ENCODE measurements at regions not wholly inside any gene's neighbourhood (a gene's known extent, or its start where the extent isn't known, plus 50 kb on each side); places are given as distances from the start of the nearest gene placed in this dataset.

DNA sequence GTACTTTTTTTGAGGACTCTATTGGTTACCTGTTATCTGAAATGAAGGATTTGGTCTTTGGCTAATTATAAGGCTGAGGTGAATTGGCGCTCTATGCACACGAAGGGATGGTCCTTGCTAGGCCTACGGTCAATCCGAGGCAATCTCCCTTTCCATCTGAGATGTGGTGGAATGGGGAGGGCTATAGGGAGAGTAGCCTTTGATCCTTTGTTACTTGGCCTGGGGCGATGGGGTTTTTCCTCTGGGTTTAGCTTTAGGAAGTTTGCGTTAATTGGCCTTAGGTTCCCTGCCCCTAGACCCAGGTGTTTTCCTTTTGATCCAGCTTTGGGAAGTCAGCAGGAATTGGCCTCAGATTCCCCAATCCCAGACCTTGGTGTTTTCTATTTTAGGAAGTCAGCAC lies 102.1 kb upstream of the C9orf72 start:
- DNase-seq, result no peak

DNA sequence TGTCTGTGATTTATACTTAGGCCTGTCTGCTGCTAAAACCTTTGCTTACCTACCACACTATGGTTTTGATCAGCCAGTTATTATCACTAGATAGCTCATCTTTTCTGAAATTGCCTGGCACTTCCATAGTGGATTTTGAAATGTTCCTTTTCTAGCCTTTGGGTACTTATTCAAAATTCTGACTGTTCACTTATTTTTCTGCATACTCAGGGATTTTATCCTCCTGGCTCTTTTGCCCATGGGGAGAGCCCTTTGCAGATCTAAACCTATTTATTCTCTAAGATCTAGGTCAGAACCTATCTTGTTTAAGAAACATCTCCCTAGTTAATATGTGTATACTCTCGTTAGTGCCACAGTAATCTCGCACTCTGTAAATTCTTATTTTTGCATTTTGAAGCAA lies 103.5 kb upstream of the C9orf72 start:
- DNase-seq, result no peak

DNA sequence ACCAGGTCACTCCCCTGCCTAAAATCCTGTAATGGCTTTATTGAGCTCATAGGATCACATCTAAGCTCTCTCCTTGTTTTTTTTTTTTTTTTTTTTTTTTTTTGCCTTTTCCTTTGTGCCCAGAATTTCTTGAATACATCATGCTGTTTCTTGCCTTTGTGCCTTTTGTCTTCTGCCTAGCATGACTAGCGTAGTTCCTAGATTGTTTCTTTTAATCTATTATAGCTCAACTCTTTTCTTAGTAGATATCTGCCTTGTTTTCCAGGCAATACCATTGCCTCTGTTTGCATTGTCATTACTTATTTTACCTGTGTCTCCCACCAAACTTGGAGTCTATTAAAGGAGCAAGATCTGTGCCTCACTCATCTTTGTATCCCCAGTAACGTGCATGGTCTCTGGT lies 106.1 kb upstream of the C9orf72 start:
- DNase-seq, result no peak

DNA sequence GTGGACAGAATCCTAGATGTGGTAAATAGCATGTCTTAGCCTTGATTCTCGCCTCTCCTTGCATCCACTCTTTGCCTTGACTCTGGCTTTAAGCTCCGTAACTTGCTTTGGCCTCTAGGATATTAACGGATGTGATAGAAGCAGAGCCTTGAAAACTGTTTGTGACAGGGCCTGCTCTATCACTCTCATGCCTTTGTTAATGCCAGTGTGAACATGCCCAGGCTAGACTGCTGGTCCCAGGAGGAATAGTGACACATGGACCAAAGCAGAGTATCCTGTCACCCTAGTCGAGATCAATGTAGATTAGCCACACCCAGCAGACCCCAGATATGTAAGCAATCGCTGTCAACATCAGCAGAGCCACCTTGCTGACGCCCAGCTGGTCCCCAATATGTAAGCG lies 109.9 kb upstream of the C9orf72 start:
- no peak for DNase-seq

DNA sequence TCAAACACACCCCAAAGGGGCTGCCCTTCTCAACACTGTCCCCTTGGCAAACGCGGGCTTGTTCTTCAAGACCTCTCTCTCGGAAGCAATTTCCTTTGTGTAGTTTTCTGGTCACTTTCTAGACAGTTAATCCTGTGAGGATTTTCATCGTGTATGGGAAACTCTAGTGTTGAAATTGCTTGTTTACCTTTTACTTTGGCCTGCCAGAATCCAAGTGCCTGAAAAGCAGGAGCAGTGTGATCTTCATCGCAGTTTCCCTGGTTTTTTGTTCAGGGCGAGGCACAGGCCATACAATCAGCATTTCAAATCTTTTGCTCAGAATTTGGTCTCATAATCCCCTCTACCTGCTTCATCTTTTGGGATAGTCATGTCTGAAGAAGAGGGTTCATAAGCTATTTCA lies 115.7 kb upstream of the C9orf72 start:
- no peak for DNase-seq

DNA sequence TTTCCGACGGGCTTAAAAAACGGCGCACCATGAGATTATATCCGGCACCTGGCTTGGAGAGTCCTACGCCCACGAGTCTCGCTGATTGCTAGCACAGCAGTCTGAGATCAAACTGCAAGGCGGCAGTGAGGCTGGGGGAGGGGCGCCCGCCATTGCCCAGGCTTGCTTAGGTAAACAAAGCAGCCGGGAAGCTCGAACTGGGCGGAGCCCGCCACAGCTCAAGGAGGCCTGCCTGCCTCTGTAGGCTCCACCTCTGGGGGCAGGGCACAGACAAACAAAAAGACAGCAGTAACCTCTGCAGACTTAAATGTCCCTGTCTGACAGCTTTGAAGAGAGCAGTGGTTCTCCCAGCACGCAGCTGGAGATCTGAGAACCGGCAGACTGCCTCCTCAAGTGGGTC lies 117.5 kb upstream of the C9orf72 start:
- DNase-seq, result peak in 1 of 2 experiments; percentile 37

DNA sequence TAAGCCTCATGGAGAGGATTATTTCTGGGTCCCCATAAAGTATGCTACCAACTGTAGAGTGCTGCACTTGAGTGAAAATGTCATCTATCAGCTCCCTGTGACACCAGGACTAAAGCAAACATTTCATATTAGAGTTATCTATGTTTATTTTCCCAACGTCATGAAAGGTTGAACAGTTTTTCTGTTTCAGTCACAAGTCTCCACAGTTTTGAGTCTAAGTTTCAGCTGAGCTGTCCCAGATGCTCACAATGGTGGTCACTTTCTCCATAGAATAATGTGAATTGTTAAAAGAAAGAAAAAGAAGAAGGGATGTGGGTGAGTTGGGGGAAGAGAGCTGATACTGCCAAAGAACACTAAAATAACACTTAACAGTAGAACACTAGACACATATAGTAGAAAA lies 126.3 kb upstream of the C9orf72 start:
- DNase-seq, result no peak

DNA sequence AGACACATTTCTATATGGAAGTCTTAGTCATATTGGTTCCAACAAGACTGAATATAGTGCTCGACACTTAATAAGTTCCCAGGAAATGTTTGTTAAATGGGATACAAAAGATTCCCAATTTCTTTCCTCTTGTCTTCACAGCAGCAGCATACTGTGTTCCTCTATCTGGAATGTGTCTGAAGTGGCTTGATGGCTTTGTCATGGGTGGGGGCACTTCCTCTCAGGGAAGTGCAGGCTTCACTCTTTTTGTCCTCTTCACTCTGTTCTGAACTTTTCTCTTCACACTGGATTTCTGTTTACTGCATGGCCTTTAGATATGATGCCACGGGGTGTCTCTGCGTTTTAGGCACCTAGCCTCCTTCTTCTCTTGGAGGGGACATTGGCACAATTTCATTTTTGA lies 127.7 kb upstream of the C9orf72 start:
- no peak for DNase-seq

DNA sequence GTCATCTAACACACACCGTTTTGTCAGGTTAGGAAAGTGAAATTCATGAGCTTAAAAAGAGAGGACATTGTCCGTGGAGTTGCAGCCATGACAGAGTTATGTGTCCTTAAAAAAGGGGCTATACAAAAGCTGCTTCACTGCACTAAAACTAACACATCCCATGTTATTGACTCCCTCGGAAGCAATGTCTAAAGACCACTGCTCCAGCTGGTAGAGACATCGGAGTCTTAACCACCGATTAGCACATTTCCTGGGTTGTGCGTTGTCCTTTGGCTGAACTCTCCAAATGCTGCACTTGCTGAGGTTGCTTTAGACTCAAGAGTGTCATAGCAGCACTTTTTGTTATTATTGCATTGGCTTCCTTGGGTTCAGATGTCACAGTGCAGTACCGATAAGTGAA lies 128.3 kb upstream of the C9orf72 start:
- DNase-seq, result peak; percentile 17 to 72

DNA sequence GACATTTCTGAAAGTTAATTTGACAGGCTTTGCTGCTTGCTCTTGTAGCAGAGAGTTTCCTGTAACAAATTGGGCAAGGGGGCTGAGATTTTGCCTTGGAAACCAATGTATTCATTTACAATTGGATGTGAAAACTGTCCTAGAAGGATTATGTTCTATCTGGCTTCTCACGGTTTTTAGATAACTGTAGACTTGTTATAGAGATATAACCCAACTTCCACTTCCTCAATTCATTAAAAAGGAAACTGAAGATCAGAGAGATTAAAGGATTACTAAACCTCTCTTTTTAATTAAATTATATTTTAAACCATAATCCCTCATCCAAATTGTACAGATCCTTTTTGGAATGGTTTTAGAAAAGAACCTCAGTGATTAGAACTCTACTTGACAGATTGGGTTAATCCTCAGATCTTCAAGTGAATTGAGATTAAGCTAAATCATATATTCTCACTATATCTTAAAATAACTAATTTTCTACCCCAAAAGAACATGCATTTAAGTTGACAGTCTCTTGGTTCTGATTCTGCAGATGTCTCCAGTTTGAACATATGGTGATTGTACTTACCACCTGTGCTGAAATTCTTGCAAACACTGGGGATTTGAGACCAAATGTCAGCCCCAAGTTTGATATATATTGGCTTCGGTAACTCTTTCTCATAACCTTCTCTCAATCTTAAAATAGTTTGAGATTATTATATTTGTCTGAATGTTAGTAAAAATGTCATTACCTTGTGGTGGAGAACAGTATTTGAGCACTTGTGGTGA lies 130.1 kb upstream of the C9orf72 start:
- no peak for DNase-seq

DNA sequence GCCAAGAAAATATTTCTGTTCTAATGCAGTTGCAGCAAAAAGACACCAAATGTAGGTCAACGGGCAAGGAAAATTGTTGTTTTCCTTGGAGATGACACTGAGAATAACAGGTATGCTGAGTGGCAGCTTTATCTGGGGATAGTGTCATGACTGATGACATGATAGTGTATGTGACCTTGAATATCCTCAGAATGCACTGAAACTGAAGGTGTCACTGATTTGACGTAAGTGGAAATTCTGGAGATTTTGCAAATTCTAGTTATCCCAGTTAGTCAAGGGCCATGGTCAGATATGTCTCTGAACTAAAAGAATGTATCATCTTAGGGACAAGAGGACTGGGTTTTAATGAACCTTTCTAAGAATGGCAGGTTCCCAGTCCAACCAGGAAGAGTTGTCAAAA lies 138.0 kb upstream of the C9orf72 start:
- DNase-seq, result no peak

DNA sequence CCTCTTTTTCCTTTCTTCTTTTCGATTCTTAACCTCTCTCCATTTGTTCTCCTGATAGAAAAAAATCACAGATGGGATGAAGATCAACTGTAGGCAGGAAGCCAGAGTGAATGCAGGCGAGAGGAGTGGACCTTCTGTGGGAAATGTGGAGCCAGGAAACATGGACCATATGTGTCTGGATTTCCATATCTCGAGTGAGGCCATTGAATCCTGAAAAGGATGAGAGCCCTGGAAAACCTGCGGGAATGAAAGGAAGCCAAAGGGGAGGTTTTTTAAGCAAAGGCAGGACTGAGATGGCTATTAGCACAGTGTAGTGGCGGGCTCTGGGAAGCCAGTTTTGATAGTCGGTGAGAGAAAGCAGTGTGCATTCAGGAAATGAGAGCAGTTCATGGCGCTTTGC lies 139.5 kb upstream of the C9orf72 start:
- DNase-seq, result no peak

DNA sequence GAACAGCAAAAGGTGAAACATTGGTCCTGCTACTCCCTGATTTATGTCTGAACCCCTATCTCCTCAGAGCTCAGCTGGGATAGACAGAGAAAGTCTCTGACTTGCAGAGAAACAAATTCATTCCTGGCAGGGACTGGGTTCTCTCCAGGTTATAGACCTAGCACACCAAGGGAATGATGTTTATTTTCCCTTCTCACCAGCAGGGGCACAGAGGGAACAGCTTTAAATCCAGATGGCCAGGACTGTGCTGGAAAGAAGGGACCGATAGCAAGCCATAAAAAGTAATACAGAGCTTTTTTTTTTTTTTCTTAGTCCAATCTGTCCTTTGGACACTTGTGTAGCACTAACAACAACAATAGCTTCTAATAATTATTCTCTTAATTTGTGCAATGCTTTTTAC lies 141.1 kb upstream of the C9orf72 start:
- no peak for DNase-seq

DNA sequence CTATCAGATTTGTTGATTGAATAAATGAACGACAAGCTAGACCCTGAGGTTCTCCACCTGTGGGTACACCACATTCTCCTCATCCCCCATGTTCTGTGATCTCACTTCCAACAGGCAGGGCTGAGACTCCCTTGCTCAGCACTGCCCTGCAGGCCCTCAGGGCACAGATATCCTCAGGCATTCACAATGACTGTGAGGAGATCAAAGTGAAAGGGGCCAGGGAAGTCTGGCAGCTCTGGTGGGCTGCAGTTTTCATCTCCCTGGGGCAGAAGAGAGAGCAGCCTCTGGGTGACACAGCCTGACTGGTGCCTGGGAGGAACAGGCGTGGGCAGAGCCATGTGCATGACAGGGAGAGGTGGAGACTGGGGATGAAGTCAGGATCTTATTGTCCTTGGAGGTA lies 142.4 kb upstream of the C9orf72 start:
- no peak for DNase-seq

DNA sequence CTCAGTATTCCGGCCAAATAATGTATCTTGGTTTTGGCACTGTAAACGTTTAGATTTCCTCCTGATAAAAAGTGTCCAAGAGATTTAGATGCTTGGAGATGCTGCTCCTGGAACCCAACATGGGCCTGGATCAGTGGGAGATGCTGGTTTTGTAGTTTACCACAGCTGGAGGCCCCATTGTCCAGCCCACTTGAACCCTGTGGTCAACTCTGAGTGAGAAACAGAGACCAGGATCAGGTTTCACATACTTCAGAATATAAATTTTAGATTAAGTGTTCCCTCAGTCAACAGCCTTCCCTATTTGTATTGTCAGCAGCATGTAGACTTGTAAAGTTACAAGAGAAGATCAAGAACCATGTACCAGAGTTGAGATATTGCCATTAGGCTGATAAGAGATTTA lies 144.7 kb upstream of the C9orf72 start:
- DNase-seq, result no peak

DNA sequence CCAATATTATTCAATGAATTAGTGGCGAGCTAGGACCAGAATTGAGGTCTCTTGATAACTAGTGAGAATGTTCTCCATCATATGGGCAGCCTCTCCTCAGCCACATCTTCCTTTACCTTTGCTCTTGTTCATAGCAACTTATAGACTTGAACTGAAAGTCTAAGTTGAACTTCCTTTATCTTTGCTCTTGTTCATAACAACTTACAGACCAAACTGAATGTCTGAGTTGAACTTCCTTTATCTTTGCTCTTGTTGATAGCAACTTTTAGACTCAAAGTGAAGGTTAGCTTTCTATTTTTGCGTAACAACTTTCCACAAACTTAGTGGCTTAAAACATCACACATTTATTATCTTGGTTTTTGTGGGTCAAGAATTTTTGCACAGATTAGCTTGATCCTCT lies 146.4 kb upstream of the C9orf72 start:
- no peak for DNase-seq

DNA sequence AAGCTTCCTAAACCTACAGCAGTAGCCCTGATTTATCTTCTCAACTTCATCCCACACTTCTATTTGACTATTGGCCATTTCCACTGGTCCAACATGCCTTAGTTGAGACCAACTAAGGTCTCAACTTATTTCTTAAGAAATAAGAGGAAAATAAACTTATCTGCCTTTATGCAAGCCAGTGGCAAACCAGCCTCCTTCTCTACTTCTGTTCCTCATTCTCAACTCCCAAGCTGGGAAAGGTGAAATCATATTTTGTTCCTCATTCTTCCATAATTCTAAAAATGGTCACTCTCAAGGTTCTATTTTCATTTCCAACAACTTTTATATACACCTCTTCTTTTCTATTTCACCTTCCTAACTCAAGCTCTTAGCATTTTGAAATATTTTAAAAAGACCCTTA lies 149.6 kb upstream of the C9orf72 start:
- DNase-seq, result no peak

DNA sequence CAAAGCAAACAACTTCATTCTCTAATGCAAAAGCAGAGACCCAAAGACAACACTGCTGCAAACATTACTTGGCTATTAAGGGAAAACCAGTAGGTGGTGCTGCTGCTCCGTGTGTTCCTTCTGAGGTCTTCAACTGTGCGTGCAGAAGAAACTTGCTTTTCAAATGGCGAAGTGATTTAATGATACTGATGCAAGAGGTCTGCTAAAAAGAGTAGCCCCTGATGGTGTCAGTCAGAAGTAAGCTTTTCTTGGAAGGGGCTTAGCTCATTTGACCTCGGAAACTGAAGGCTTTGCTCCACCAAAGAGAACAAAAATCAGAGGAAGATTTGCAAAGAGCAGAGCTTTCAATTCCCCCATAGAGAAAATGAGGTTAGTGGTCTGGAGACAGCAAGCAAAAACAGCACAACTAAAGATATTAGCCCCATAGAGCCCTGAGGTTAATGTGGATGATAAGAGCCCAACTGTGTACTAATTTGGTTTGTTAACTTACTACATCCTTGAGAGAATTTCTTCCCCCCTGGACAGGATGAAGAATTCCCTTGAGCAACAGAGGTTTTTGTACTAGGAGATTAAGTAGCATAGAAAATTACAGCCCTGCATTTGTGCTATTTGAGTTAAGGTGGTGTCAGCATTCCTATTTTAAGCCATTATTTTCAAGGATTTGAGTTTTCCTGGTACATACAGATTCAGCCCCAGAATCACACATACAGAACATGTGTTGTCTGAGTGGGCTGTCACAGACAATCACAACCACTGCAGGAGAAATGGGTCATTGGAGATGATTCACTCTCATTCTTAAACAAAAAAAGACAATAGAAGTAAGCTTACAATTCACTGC lies 153.2 kb upstream of the C9orf72 start:
- DNase-seq, result peak; percentile 87 to 88

DNA sequence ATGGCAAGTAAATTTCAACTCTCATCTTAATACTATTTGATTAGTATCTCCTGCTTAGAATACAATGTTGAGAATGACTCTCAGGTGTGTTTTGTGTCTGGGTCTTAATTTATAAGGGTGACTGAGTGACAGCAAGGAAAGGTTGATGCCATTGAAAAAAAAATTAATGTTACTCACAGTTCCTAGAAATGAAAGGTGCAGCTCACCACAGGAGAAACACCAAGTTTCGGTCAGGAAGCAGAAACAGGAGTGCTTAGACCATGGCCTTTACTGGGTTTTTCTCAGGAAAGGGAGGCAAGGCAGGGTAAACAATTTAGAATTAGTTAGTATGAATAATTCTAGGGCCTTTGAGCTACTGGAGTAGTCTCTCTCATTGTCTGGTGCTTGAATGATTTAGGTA lies 159.2 kb upstream of the C9orf72 start:
- no peak for DNase-seq

DNA sequence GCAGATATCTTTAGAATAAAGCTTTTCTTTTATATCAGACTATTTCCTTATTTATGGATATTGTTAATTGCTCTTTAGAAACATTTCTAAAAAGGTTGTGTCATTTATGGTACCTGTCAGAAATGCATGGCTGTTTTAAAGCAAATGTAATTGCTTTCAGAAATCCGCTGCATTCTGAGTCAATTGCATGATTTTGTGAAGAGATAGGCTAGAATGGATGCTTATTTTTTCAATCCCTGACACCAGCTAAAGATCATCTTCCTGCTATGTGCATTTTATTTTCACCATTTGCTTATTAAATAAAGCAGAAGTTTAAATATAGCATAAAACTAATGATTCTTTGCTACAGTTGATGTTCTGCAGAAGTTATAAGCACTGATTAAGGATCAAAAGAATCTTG lies 170.2 kb upstream of the C9orf72 start:
- DNase-seq, result no peak

DNA sequence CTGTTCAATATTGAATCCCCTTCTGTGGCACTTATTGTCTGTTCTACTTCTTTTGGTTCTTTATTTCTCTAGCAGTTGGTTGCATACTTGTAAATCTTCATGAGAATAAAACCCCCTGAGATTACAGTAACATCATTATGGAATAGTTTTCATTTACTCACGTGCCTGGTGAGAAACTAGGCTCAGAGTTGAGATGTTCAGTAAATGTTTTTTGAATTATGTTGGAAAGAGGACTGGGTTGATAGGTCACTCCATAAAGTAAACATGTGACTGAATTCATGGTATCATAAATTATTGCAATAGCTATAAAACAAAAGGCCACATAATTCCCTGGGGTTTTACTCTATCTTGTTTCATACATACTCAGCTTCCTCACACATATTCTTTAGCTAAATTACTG lies 174.2 kb upstream of the C9orf72 start:
- no peak for DNase-seq

DNA sequence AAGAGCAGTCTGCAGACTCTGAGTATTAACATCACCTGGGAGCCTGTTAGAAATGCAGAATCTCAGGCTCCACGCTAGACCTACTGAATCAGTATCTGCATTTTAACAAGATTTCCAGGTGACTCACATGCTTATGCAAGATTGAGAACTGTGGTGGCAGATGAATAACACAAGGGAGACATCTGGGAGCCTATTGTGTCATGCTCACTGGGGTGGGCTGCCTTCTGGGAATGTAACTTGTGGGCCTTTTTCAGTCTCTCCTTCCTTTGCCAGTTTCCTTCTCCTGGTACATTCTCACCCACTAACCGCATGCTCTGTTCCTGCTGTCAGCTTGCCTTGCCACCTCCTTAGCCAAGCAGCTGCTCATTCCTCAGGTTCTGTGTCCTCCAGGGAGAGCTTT lies 176.6 kb upstream of the C9orf72 start:
- no peak for DNase-seq

DNA sequence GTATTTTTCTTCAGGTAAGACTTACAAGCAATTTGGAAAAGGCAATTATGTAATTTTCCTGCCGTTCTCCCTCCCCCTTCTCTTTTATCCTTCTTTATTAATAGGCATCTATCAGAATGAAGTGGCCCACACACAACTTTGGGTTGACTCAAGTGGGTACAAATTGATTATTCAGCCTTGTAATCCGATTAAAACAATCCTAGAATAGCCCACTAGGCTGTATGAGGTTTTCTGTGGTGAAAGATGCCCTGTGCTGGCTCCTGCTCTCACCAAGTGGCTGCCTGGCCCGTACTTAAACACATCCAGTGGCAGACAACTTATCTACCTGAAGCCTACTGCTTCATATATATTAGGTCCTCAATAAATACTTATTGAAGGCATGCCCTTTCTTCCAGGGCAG lies 177.3 kb upstream of the C9orf72 start:
- no peak for DNase-seq

DNA sequence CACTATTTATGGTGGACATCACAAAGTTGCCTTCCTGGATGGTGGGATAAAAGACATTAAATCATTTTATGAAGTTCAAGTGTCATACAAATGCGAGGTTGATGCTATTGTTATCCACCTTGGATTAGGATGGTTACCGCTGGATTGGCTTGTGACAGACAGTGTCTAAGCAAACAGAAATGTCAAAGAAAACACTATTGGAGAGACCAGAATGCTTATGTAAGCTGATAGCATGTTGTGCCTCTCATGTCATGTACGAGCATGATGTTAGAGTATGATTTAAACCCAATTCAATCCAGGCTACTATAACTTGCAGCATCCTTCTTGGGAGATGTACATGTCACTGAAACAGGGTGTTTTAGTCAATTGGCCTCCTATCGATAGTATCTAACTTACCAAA lies 178.8 kb upstream of the C9orf72 start:
- DNase-seq, result no peak

DNA sequence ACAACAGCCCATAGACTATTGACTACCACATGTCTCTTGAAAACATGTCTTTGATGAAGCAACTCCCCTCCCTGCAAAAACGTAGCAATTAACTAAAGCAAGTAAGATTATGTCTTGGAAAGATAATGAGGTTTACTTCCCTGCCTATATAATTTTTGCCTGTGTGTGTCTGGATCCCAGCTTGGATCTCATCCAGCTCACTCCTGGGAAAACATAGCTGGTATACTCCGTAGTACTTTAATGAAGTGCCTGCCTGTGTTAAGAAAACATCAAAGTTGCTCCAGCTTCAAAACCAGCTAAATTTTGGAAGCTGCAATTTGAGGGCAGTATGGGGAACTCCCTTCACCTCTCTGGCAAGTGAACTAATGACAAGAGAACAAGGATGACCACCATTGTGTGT lies 182.6 kb upstream of the C9orf72 start:
- DNase-seq, result no peak

Measured in NCI-H2081 (cell line).